ENCODE measurements at regions not wholly inside any gene's neighbourhood (a gene's known extent, or its start where the extent isn't known, plus 50 kb on each side); places are given as distances from the start of the nearest gene placed in this dataset.

DNA sequence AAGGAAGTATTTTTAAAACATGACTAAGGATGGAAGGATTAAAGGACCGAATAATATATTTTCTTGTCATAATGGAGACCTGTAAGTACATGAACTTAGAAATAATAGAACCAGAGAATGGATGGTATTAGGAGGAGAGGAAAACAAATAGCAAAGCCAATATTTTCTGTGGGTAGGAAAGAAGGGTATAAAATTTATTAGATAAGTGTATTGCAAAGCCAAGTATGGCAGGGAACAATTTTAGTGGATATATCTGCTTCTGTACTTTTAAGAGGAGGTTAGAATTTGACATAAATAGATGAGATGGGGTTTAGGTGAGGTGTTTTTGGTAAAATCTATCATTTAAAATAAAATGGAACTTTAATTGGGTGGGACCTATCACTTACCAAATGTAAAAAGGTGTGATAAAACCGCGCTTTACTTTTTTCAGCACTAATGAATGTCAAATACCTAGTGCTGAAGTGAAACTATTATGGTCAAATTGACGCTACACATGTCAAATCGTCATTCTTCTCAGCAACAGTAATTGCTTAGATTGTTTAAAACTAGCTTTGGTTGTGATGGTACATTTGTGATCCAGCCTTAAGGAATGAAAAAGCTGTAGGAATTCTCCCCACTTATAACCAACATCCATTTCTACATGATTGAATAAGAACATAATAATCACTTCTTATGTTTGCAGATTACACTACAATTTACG lies 78.1 kb upstream of the ZEB2 start:
- in situ Hi-C loops (cut with MboI; ENCODE audit: low pct_unique_long_range_greater_than_20kb, low sequenced_read_pairs, unreplicated experiment) = no loop called here
- no peak for DNase-seq (ENCODE audit: low spot score)
- TF ChIP-seq, protein P1, sequence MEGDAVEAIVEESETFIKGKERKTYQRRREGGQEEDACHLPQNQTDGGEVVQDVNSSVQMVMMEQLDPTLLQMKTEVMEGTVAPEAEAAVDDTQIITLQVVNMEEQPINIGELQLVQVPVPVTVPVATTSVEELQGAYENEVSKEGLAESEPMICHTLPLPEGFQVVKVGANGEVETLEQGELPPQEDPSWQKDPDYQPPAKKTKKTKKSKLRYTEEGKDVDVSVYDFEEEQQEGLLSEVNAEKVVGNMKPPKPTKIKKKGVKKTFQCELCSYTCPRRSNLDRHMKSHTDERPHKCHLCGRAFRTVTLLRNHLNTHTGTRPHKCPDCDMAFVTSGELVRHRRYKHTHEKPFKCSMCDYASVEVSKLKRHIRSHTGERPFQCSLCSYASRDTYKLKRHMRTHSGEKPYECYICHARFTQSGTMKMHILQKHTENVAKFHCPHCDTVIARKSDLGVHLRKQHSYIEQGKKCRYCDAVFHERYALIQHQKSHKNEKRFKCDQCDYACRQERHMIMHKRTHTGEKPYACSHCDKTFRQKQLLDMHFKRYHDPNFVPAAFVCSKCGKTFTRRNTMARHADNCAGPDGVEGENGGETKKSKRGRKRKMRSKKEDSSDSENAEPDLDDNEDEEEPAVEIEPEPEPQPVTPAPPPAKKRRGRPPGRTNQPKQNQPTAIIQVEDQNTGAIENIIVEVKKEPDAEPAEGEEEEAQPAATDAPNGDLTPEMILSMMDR (IDR thresholded peaks at IDR 0.05; ENCODE audit: extremely low read depth, insufficient read depth, missing control alignments) = no peak

DNA sequence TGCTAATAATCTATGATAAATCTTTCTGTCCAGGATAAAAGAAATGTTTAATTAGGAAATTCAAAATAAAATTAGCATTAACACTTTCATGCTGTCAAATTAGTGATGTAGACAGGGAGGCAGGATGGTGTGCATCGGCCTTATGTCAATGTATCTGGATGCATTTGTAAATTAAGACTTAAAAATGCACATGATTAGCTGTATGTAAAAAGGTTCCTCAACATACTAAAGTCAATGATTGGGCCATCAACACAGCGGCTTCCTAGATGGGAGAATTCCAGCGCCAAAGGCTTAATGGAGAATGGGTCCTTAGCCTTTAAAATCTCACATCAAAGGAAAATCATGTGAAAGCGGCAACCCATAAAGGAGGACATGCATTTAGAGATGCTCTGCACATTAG lies 77.5 kb upstream of the ZEB2 start:
- no peak for DNase-seq (ENCODE audit: low spot score)
- in situ Hi-C loops (cut with MboI; ENCODE audit: low pct_unique_long_range_greater_than_20kb, low sequenced_read_pairs, unreplicated experiment) = no loop called here
- TF ChIP-seq, protein P1 (IDR thresholded peaks at IDR 0.05; ENCODE audit: extremely low read depth, insufficient read depth, missing control alignments) = no peak

GRCh38 chr2:144596073-144596871 lies 76.4 kb upstream of the ZEB2 start:
- in situ Hi-C loops (cut with MboI; ENCODE audit: low pct_unique_long_range_greater_than_20kb, low sequenced_read_pairs, unreplicated experiment) = no loop called here
- DNase-seq (ENCODE audit: low spot score) = no peak
- TF ChIP-seq, protein P1 (IDR thresholded peaks at IDR 0.05; ENCODE audit: extremely low read depth, insufficient read depth, missing control alignments) = no peak

GRCh38 chr2:144595686-144596072 lies 75.8 kb upstream of the ZEB2 start:
- no peak for DNase-seq (ENCODE audit: low spot score)
- in situ Hi-C loops (cut with MboI; ENCODE audit: low pct_unique_long_range_greater_than_20kb, low sequenced_read_pairs, unreplicated experiment) = no loop called here
- TF ChIP-seq, protein P1 (IDR thresholded peaks at IDR 0.05; ENCODE audit: extremely low read depth, insufficient read depth, missing control alignments) = no peak

DNA sequence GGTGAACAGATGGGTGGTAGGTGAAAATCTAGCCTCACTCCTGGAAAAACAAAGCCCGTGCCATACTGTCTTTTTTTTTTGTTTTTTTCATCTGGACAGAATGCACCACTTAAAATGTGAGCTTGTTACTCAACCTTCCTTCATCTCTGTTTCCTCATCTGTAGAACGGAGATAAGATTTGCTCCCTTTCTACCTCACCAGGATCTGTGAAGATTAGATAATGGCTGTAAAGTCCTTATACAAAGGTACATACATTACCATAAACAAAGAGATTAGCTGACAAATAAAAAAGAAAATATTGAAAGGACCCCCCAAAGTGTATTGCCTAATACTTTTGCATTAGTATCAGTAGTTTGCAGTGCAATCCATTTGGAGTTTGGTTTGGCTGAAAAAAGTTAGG lies 75.4 kb upstream of the ZEB2 start:
- TF ChIP-seq, protein P1 (IDR thresholded peaks at IDR 0.05; ENCODE audit: extremely low read depth, insufficient read depth, missing control alignments) = no peak
- in situ Hi-C loops (cut with MboI; ENCODE audit: low pct_unique_long_range_greater_than_20kb, low sequenced_read_pairs, unreplicated experiment) = no loop called here
- DNase-seq (ENCODE audit: low spot score) = no peak

DNA sequence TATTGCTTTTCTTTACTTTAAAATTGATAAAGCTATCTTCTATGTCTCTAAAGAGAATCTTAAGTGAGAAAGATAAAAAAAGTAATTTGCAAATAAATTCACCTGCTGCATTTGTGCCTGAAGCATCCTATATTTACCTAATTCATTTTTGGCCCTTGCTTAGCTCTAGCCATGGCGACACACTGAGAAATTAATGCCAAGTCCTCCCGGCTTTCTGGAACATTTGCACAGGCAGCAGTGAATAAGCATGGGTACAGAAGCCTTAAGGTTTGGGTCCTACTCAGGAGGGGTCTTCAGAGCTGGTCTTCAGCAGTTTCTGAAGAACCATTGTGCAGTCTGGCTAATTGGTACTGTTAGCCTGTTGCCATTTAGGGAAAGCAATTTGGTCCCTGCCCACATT lies 73.9 kb upstream of the ZEB2 start:
- in situ Hi-C loops (cut with MboI; ENCODE audit: low pct_unique_long_range_greater_than_20kb, low sequenced_read_pairs, unreplicated experiment) = no loop called here
- TF ChIP-seq, protein P1 (IDR thresholded peaks at IDR 0.05; ENCODE audit: extremely low read depth, insufficient read depth, missing control alignments) = no peak
- no peak for DNase-seq (ENCODE audit: low spot score)

All from GM13977 (cell line).